NB4 (cell line): ENCODE measurements at regions not wholly inside any gene's neighbourhood (a gene's known extent, or its start where the extent isn't known, plus 50 kb on each side); places are given as distances from the start of the nearest gene placed in this dataset.

ENCODE experiments used
- DNase-seq: peaks from one replicate; pipeline ENCODE4 v3.0.0; 2010; ENCODE audit warnings: low read depth
- H3K4me3 ChIP-seq: one replicate; pipeline ENCODE4 v1.5.1; 2011; ENCODE audit warnings: mild to moderate bottlenecking, low read depth, low read length, moderate library complexity
- MYC ChIP-seq: IDR thresholded peaks from 2 replicates; pipeline ENCODE4 v1.6.1; 2011; ENCODE audit warnings: low read depth, low read length
- POLR2A ChIP-seq: IDR thresholded peaks from 2 replicates; pipeline ENCODE4 v1.6.1; 2011; ENCODE audit warnings: mild to moderate bottlenecking; ENCODE audit not compliant: insufficient read length; ENCODE audit errors: extremely low read depth
- TF ChIP-seq, protein P1 (sequence below): IDR thresholded peaks from one replicate; pipeline ENCODE4 v1.5.1; 2012; ENCODE audit warnings: low read depth, low read length
- TF ChIP-seq, protein P2 (sequence below): IDR thresholded peaks from 2 replicates; pipeline ENCODE4 v1.6.1; 2011; ENCODE audit warnings: low read depth, low read length

DNA sequence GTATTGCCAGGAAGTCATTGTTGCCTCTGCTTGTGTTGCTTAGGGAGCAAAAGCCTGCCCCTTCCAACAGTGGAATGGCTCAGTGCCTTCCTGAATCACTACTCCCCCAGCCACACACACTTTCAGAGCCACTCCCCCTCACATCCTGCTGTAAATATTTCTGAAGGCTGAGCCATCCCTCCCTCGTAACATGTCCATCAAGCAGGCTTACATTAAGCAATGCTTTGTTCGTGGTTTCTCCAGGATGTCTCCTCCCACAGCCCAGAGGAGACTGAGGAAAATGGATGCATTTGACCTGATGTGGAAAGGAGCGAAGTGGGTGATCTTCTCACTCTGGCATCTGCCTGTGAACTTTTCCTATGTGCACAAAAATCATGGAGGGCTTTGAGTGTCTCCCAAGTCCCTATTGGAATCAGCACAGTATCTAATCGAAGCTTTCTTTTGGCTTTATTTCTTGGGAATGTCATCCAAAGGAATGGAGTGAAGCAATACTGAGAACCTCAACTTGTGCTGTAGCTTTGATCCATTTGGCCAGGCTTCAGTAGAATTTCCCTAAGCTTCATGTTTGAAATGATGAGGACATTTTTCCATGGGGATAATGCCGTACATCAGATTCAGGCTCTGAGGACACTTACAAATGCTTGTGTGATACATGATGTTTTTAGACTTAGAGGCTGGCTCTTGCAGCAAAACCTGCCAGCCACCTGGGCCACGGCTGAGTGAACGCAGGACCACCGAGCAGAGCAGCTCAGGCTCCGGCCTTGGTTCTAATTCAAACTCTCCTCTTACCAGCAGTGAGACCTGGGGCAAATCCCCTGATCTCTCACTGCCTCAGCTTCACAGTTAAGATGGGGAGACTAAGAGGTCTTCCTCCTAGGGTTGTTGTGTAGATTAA, 389.1 kb downstream of the ENC1 start:
- no peak overlapping the region for H3K4me3 ChIP-seq
- TF ChIP-seq MYC (peak; percentile 32; the same call in 1 of the 2 replicates), POLR2A (no peak)
- TF ChIP-seq, protein P1, sequence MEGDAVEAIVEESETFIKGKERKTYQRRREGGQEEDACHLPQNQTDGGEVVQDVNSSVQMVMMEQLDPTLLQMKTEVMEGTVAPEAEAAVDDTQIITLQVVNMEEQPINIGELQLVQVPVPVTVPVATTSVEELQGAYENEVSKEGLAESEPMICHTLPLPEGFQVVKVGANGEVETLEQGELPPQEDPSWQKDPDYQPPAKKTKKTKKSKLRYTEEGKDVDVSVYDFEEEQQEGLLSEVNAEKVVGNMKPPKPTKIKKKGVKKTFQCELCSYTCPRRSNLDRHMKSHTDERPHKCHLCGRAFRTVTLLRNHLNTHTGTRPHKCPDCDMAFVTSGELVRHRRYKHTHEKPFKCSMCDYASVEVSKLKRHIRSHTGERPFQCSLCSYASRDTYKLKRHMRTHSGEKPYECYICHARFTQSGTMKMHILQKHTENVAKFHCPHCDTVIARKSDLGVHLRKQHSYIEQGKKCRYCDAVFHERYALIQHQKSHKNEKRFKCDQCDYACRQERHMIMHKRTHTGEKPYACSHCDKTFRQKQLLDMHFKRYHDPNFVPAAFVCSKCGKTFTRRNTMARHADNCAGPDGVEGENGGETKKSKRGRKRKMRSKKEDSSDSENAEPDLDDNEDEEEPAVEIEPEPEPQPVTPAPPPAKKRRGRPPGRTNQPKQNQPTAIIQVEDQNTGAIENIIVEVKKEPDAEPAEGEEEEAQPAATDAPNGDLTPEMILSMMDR, result no peak
- TF ChIP-seq, protein P2, sequence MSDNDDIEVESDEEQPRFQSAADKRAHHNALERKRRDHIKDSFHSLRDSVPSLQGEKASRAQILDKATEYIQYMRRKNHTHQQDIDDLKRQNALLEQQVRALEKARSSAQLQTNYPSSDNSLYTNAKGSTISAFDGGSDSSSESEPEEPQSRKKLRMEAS, result 0 out of 2 replicates have a peak, but pooled peaks have one; percentile 2
- peak; percentile 96 for DNase-seq

DNA sequence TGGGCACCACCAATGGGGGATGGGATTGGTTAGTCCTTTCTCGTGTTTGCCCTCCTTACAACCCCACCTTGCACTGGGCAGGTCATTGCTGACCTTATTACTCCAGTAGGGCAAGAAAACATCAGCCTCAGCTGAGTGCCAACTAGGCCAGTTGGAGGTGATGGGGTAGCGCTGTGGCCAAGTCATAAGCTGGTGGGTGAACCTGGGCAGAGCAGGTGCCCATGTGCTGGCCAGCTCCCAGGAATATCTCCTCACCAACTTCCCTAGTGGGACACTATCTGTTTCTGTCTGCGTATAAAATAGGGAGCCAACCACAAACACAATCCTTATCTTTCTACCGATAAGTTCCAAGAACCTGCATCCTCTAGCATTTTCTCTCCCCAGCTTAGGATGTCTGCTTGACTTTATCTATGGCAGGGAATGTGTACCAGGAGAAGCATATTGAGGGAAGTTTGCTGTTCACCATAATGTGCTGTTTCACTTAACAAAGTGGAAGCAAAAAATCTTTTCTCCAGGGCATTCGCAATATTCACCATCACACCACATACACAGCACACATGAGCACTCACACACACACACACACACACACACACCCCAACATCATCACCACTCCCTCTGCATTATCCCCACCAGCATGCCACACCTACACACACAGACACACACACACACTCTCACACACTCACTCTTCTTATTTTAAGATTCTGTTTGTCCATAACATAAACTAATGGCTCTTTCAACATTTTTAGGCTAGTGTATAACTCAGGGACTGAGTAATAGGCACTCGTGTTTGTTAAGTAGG, 390.0 kb downstream of the ENC1 start:
- TF ChIP-seq MYC (no peak), POLR2A (no peak)
- TF ChIP-seq, protein P2, result no peak
- TF ChIP-seq, protein P1, result no peak
- DNase-seq, result no peak

DNA sequence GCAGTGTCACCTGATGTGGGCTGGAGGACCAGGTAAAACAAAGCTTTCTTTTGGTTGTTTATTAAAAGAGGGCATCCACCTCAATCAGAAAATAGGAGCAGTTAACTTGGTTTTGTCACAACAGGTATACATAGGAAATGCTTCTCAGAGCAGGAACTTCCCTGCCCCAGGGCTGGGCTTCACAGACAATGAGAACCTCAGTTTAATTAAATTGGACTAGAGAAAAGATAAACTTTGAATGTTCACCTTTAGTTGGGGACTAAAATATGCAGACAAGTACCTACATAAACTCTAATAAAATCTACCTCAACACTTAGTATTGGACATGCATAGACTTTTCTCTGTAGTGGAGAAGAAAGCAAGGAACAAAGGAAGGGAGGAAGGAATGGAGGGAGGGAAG, 392.0 kb downstream of the ENC1 start:
- no peak for DNase-seq
- TF ChIP-seq, protein P1, result no peak
- TF ChIP-seq POLR2A, result no peak
- TF ChIP-seq MYC, result no peak
- TF ChIP-seq, protein P2, result no peak
- no peak overlapping the region for H3K4me3 ChIP-seq

More for the DNA sequence above, 390.0 kb downstream of the ENC1 start:
- no peak overlapping the region for H3K4me3 ChIP-seq

DNA sequence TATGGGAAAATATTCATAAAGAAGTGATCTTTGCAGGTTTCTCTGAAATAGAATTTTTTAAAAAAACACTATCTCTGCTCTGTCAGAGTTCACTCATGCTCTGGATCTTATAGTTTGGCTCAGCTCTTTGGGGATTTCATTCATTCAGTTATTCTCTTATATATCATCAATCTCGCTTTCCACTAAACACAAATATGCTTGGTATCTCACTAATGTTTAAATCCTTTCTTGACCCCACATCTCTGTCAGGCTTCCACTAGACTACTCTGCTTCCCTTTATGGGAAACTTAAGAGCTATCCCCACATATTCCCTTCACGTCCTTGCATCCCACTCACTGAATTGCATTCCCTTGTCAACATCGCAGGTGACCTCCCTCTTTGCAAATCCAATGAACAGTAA, 396.1 kb downstream of the ENC1 start:
- DNase-seq, result no peak
- TF ChIP-seq POLR2A, result no peak
- no peak overlapping the region for H3K4me3 ChIP-seq

DNA sequence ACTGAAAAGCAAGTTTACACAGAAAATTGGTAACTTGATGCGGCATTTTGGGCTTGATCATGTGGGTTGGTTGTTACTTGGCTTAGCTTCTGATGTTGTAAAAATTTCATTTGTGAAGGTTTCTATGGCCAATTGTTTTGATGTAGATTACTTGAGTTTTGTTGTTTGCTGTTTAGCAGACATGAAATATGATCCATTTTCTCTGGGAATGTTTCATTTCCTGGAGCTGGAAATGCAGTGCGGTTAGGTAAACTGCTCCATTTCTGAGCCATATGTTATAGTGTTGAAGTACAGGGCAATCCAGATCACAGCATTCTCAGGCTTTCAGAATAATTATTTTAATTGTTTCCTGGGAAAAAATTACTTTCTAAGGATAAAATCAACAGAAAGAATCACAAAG, 396.9 kb downstream of the ENC1 start:
- no peak overlapping the region for H3K4me3 ChIP-seq
- TF ChIP-seq, protein P2, result no peak
- TF ChIP-seq MYC, result no peak
- no peak for DNase-seq

DNA sequence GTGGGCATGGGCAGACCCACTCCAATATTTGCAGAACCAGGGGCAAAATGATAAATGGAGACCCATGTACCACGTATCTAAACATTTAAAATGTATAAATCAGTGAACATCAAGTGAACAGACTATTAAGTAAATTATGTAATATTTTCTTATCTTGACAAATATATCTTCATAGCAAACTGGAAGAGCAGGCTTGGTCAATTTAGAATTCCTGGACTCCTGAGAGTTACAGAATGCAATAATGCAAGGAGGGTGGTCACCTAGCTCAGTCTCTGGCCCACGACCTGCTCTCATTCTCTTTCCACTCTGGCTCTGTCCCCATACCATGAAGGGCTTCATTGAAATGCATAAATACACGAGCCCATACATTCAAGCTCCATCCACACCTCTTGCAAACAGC, 398.0 kb downstream of the ENC1 start:
- DNase-seq, result no peak
- TF ChIP-seq, protein P2, result no peak
- no peak overlapping the region for H3K4me3 ChIP-seq

DNA sequence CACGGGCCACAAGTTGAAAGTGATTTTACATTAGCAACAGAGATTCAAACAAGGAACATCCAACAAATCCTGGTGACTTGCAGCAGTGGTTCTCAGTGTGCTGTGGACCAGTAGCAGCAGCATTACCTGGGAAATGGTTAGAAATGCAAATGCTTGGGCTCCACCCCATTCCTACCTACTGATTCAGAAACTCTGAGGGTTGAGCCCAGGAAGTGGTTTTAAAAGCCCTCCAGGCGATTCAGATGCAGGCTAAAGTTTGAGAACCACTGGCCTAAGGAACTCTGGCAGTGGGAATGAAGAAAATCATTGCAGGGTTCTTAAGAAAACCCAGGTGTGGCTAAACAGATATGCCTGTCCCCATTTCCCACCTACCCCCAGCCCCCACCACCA, 398.8 kb downstream of the ENC1 start:
- H3K4me3 ChIP-seq, result no peak overlapping the region
- DNase-seq, result peak; percentile 39
- TF ChIP-seq MYC, result no peak
